ENCODE measurements at regions not wholly inside any gene's neighbourhood (a gene's known extent, or its start where the extent isn't known, plus 50 kb on each side); places are given as distances from the start of the nearest gene placed in this dataset.

- TF ChIP-seq CTCF (tag by site-specific recombination; IDR thresholded peaks at IDR 0.05) (no peak), ZNF423 (tag by site-specific recombination; IDR thresholded peaks at IDR 0.05) (no peak)
Observed at GRCh38 chr2:180319586-180320405, 312.7 kb upstream of the CWC22 start.
